ENCODE measurements at regions not wholly inside any gene's neighbourhood (a gene's known extent, or its start where the extent isn't known, plus 50 kb on each side); places are given as distances from the start of the nearest gene placed in this dataset.

GRCh38 chr13:90834700-90835099 lies 512.8 kb upstream of the MIR17HG start:
- TF ChIP-seq CTCF (IDR thresholded peaks at IDR 0.05), result no peak
- no peak for TF ChIP-seq POLR2A (IDR thresholded peaks at IDR 0.05)
- TF ChIP-seq POLR2AphosphoS5 (IDR thresholded peaks at IDR 0.05), result no peak
